GM19395 (cell line): ENCODE measurements at regions not wholly inside any gene's neighbourhood (a gene's known extent, or its start where the extent isn't known, plus 50 kb on each side); places are given as distances from the start of the nearest gene placed in this dataset.

Experiments
- ATAC-seq: cut with Tn5 transposase; IDR thresholded peaks from one replicate; pipeline ENCODE4 v1.9.1; 2021; ENCODE audit warnings: mild to moderate bottlenecking, moderate library complexity; ENCODE audit not compliant: unreplicated experiment

DNA sequence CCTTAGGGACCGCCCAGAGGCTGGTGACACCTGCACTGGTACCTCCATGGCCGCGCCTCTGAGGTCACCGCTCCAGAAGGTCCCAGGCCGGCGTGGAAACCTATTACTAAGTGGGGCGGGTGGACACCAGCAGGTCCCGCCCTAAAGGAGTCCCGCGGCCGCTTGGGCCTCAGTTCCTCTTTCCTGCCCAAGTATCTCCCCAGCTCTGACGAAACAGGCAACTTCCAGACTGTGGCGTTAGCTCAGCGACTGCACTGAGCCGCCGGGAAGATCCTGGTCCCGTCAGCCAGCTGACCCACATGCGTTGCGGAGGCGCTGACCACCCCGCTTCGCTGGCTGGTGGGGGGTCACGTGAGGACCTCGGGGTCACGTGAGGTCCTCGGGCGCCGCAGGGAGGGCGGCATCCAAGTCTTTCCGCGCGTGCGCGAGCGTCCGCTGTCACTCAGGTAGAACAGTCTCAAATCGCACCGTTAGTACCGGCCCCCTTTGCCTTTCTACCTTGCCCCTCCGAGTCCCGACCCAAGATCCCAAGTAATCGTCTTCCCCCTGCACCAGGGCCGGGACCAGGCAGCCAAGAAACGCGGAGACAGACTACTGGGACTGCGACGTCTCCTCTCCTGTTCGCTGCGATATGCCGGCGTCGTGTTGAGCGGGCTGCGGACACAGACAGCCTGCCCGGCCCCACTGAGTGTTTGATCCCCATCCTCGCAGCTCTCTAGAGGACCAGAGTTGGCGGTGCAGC is 53.7 kb upstream of the KDM4C start:
- peak; percentile 89 for ATAC-seq

DNA sequence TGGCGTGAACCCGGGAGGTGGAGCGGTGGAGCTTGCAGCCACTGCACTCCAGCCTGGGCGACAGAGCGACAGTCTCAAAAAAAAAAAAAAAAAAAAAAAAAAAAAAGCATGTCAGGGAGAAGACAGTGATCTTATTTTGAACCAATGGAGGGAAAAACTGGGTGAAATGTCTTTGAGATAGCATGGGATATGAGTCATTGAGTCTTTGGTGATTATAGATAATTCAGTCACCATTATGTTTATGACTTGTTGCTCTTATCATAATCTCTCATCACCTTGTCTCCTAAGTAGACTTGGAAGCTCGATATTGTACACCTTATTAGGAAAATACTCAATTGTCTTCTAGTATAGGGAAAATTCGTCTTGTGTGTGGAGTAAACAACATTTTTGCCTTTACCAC is 55.1 kb upstream of the KDM4C start:
- ATAC-seq = no peak

DNA sequence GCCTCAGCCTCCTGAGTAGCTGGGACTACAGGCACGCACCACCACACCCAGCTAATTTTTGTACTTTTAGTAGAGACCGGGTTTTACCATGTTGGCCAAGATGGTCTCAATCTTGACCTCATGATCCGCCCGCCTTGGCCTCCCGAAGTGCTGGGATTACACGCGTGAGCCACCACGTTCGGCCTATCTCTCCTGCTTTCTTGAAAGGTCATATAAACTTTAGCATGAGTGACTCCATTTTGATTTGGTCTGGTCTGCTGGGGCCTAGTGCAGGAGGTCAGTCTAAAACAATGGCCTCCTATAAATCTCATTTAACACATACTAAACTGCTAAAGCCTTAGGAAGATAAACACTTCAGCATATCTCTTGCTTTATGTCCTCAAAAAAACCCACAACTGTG is 50.6 kb upstream of the GLDC start:
- ATAC-seq = no peak

DNA sequence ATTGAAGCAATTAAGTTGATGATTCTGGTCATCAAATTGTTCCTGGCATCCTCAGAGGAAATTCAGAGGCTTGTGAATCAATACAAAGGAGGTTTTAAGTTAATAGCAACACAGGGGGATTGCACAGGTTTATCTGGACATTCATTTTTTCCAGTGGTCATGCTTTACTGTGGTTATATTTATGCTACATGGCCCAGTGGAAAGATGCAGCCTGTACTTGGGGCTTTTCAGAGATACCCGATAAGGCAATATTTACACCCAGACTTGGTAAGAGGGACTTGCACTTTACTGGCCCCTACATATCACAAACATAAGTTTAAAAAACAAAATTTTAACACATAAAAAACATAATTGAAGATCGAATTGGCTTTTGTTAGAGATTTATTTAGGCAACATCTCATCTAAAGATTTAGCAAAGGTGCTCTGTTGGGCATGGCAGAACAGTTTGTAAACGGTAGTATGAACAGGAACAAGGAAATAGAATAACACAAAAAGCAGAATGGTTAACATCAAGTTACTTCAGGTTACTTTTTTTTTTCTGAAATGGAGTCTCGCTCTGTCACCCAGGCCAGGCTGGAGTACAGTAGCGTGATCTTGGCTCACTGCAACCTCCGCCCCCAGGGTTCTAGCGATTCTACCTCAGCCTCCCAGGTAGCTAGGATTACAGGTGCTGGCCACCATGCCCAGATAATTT is 49.7 kb upstream of the GLDC start:
- no peak for ATAC-seq
